ENCODE measurements at regions not wholly inside any gene's neighbourhood (a gene's known extent, or its start where the extent isn't known, plus 50 kb on each side); places are given as distances from the start of the nearest gene placed in this dataset.

DNA sequence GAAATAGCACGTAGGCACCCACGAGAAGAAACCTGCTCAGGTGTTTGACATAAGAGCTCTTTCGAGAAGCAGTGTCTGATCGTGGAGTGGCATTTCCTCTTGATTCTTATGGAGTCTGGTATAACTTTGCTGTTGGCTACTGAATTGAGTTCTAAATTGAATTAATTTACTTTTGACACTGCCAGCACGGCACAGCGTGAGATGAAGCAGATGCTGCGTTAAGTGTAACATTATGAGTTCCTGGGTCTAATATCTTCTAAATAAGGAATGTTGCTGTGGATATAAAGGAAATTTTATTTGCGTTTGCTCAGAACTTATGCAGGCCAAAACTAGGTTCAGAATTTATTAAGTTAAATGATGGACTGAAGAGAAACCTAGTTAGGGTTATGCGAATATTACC is 919.9 kb downstream of the TUSC7 start:
- POLR2A ChIA-PET: no interaction called here
- CTCF ChIA-PET: no interaction called here
- no peak for TF ChIP-seq BHLHE40 (IDR thresholded peaks at IDR 0.05; ENCODE audit: borderline replicate concordance)
- no peak for TF ChIP-seq HDGF (IDR thresholded peaks at IDR 0.05; ENCODE audit: borderline replicate concordance)
- TF ChIP-seq ZNF384 (IDR thresholded peaks at IDR 0.05): no peak
- no peak for TF ChIP-seq ELF4 (IDR thresholded peaks at IDR 0.05)
- no peak for TF ChIP-seq SP1 (IDR thresholded peaks at IDR 0.05)
- no peak for TF ChIP-seq TARDBP (IDR thresholded peaks at IDR 0.05)
- no peak for TF ChIP-seq ARNT (IDR thresholded peaks at IDR 0.05)
- no peak for TF ChIP-seq LEF1 (IDR thresholded peaks at IDR 0.05; ENCODE audit: borderline replicate concordance)
- no peak for TF ChIP-seq SUZ12 (IDR thresholded peaks at IDR 0.05)
- TF ChIP-seq L3MBTL2 (conservative IDR thresholded peaks at IDR 0.05): no peak
- no peak for TF ChIP-seq FOXK2 (IDR thresholded peaks at IDR 0.05)
- TF ChIP-seq FOXM1 (IDR thresholded peaks at IDR 0.05; ENCODE audit: borderline replicate concordance): no peak
- no peak for TF ChIP-seq FOXA1 (IDR thresholded peaks at IDR 0.05)
- no peak for TF ChIP-seq NFRKB (IDR thresholded peaks at IDR 0.05)

DNA sequence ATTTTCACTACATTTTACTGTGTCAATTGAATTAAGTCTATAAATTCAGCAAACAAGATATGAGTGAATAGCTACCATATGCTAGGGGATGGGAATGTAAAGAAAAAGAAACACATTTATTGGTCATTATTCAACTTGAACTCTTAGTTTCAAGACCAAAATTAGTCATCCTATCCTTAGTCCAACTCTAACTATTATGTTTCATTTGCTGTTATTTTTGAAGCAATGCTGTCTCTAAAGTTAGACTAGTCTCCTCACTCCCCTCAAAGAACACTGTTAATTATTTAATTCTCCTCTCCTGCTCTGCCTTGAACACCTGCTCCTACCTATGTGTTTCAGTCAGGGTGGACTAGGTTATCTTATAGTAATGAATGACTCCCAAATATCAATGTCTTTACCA is 920.9 kb downstream of the TUSC7 start:
- DNase-seq (ENCODE audit: extremely low spot score): no peak
- TF ChIP-seq, protein P1, sequence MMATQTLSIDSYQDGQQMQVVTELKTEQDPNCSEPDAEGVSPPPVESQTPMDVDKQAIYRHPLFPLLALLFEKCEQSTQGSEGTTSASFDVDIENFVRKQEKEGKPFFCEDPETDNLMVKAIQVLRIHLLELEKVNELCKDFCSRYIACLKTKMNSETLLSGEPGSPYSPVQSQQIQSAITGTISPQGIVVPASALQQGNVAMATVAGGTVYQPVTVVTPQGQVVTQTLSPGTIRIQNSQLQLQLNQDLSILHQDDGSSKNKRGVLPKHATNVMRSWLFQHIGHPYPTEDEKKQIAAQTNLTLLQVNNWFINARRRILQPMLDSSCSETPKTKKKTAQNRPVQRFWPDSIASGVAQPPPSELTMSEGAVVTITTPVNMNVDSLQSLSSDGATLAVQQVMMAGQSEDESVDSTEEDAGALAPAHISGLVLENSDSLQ (IDR thresholded peaks at IDR 0.05): no peak
- no peak for TF ChIP-seq ARNT (IDR thresholded peaks at IDR 0.05)
- no peak for TF ChIP-seq L3MBTL2 (conservative IDR thresholded peaks at IDR 0.05)
- no peak for TF ChIP-seq FOXA1 (IDR thresholded peaks at IDR 0.05)
- TF ChIP-seq SP1 (IDR thresholded peaks at IDR 0.05): no peak
- no peak for TF ChIP-seq TARDBP (IDR thresholded peaks at IDR 0.05)
- TF ChIP-seq BHLHE40 (IDR thresholded peaks at IDR 0.05; ENCODE audit: borderline replicate concordance): no peak
- no peak for TF ChIP-seq SUZ12 (IDR thresholded peaks at IDR 0.05)
- no peak for TF ChIP-seq CTBP1 (IDR thresholded peaks at IDR 0.05; ENCODE audit: borderline replicate concordance)
- no peak for TF ChIP-seq LEF1 (IDR thresholded peaks at IDR 0.05; ENCODE audit: borderline replicate concordance)
- TF ChIP-seq FOXM1 (IDR thresholded peaks at IDR 0.05; ENCODE audit: borderline replicate concordance): no peak
- TF ChIP-seq ELF4 (IDR thresholded peaks at IDR 0.05): no peak
- no peak for TF ChIP-seq HDGF (IDR thresholded peaks at IDR 0.05; ENCODE audit: borderline replicate concordance)
- ChIA-PET CTCF (no interaction called here), POLR2A (no interaction called here)

More for the DNA sequence above, 919.9 kb downstream of the TUSC7 start:
- DNase-seq (ENCODE audit: extremely low spot score): no peak

DNA sequence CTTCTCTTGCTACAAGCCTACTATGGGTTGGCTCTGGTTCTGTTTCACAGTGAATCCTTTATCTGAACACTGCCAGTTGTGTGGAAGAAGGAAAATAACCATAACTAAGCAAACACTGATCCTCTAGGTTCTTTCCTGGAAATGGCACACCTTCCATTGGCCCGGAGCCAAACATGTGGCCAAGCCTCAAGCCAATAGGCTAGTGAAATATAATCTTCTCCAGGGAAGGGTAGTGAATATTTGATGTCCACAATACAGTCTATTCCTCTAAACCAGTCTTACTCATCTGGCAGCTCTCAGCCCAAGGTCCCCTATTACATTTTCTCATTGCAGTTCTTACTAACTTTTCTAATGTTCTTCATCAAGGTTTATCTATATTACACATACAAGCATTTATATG is 921.3 kb downstream of the TUSC7 start:
- TF ChIP-seq BHLHE40 (IDR thresholded peaks at IDR 0.05; ENCODE audit: borderline replicate concordance) (no peak), HDGF (IDR thresholded peaks at IDR 0.05; ENCODE audit: borderline replicate concordance) (no peak), FOXK2 (IDR thresholded peaks at IDR 0.05) (no peak), CTBP1 (IDR thresholded peaks at IDR 0.05; ENCODE audit: borderline replicate concordance) (no peak), FOXM1 (IDR thresholded peaks at IDR 0.05; ENCODE audit: borderline replicate concordance) (no peak)
- POLR2A ChIA-PET: no interaction called here
- CTCF ChIA-PET: no interaction called here
- DNase-seq (ENCODE audit: extremely low spot score): no peak

DNA sequence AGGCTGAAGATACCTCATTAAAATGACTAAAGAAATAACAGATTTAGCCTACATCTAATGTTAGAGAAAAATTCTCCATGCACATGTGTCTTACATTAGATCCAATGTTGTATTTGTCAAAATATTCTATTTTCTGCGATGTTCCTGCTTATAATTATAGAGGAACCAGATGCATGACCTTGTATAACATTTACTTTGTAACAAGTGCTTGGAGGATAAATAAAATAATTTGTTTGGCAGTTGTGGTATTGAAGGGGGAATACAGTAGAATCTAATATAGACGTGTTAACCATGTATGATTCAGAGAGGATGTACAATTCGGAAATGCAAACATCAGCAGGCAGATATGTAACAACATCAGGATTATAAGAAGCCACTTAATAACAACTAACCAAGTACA is 922.2 kb downstream of the TUSC7 start:
- no peak for DNase-seq (ENCODE audit: extremely low spot score)
- ChIA-PET POLR2A (no interaction called here), CTCF (no interaction called here)
- TF ChIP-seq TARDBP (IDR thresholded peaks at IDR 0.05) (no peak), ZNF384 (IDR thresholded peaks at IDR 0.05) (no peak), ELF4 (IDR thresholded peaks at IDR 0.05) (no peak), FOXK2 (IDR thresholded peaks at IDR 0.05) (no peak), CTBP1 (IDR thresholded peaks at IDR 0.05; ENCODE audit: borderline replicate concordance) (no peak), SP1 (IDR thresholded peaks at IDR 0.05) (no peak), HDGF (IDR thresholded peaks at IDR 0.05; ENCODE audit: borderline replicate concordance) (no peak), FOXA1 (IDR thresholded peaks at IDR 0.05) (no peak), SUZ12 (IDR thresholded peaks at IDR 0.05) (no peak), BHLHE40 (IDR thresholded peaks at IDR 0.05; ENCODE audit: borderline replicate concordance) (no peak), LEF1 (IDR thresholded peaks at IDR 0.05; ENCODE audit: borderline replicate concordance) (no peak), NFRKB (IDR thresholded peaks at IDR 0.05) (no peak), L3MBTL2 (conservative IDR thresholded peaks at IDR 0.05) (no peak), ARNT (IDR thresholded peaks at IDR 0.05) (no peak)
- TF ChIP-seq, protein P1 (IDR thresholded peaks at IDR 0.05): no peak

DNA sequence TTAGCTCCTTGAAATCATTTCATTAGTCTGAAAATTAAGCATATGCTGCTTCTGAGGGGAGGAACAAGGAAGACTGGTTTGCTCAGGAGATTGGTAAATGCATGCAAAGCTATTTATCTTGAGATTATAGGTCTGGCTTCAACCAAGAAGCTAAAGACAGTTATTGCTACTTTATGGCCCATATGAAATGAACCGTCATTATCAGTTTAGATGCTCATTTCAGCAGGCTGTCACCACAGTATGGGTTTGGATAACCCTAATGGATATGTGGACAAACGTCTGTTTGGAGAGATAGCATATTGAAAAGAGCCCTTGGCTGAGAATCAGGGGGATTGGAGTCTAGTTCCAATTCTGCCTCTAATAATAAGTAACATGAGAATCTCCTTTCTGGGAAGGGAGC is 922.6 kb downstream of the TUSC7 start:
- ChIA-PET CTCF (no interaction called here), POLR2A (no interaction called here)

DNA sequence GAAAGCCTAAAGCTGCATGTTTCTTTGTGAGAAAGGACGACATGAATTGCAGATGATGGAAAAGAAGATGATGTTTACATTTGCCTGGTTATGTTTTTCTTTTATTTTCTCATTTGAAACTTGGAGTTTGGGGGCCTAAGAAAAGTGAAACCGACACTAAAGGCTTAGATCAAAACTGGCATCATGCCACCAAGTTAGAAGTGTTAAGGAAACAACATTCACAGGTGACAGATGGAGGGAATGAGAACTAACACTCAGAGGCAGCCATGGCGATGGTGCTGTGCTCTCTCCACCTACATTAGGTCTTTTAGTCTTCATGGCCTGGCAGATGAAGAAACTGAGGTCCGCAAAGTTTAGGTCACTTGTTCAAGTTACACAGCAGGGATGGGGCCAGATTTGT is 923.6 kb downstream of the TUSC7 start:
- no peak for DNase-seq (ENCODE audit: extremely low spot score)
- no peak for TF ChIP-seq SUZ12 (IDR thresholded peaks at IDR 0.05)
- TF ChIP-seq, protein P1 (IDR thresholded peaks at IDR 0.05): no peak
- TF ChIP-seq ZNF384 (IDR thresholded peaks at IDR 0.05): no peak
- no peak for TF ChIP-seq CTBP1 (IDR thresholded peaks at IDR 0.05; ENCODE audit: borderline replicate concordance)
- TF ChIP-seq BHLHE40 (IDR thresholded peaks at IDR 0.05; ENCODE audit: borderline replicate concordance): no peak
- no peak for TF ChIP-seq FOXM1 (IDR thresholded peaks at IDR 0.05; ENCODE audit: borderline replicate concordance)
- no peak for TF ChIP-seq ARNT (IDR thresholded peaks at IDR 0.05)
- TF ChIP-seq NFRKB (IDR thresholded peaks at IDR 0.05): no peak
- no peak for TF ChIP-seq HDGF (IDR thresholded peaks at IDR 0.05; ENCODE audit: borderline replicate concordance)
- ChIA-PET POLR2A (no interaction called here), CTCF (no interaction called here)

More for the DNA sequence above, 922.6 kb downstream of the TUSC7 start:
- no peak for DNase-seq (ENCODE audit: extremely low spot score)
- no peak for TF ChIP-seq NFRKB (IDR thresholded peaks at IDR 0.05)
- no peak for TF ChIP-seq FOXM1 (IDR thresholded peaks at IDR 0.05; ENCODE audit: borderline replicate concordance)
- TF ChIP-seq BHLHE40 (IDR thresholded peaks at IDR 0.05; ENCODE audit: borderline replicate concordance): no peak

DNA sequence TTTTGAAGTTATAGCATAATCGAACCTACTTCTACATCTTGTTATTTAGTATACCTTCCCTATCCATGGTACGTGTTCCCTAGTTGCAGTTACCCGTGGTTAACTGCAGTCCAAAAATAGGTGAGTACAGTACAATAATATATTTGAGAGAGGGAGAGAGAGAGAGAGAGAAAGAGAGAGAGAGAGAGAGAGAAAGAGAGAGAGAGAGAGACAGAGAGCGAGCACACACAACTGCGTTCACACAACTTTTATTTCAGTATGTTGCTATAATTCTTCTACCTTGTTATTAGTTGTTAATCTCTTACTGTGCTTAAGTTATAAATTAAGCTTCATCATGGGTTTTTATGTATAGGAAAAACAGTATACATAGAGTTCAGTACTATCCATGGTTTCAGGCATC is 928.1 kb downstream of the TUSC7 start:
- DNase-seq (ENCODE audit: extremely low spot score): no peak
- ChIA-PET POLR2A (no interaction called here), CTCF (no interaction called here)
- TF ChIP-seq SUZ12 (IDR thresholded peaks at IDR 0.05) (no peak), NFRKB (IDR thresholded peaks at IDR 0.05) (no peak), FOXK2 (IDR thresholded peaks at IDR 0.05) (no peak), HDGF (IDR thresholded peaks at IDR 0.05; ENCODE audit: borderline replicate concordance) (no peak), ZNF384 (IDR thresholded peaks at IDR 0.05) (no peak), FOXM1 (IDR thresholded peaks at IDR 0.05; ENCODE audit: borderline replicate concordance) (no peak)
